Astrocyte of the spinal cord (primary cell): ENCODE measurements at regions not wholly inside any gene's neighbourhood (a gene's known extent, or its start where the extent isn't known, plus 50 kb on each side); places are given as distances from the start of the nearest gene placed in this dataset.

Source experiments
- DNase-seq: peaks from one replicate; pipeline ENCODE4 v3.0.0; 2011; ENCODE audit warnings: low read depth, low spot score
- H3K4me3 ChIP-seq: 2 replicates; pipeline ENCODE4 v1.5.1; 2011; ENCODE audit warnings: low read depth, mild to moderate bottlenecking, low read length, moderate library complexity
- CTCF ChIP-seq: IDR thresholded peaks from 2 replicates; pipeline ENCODE4 v1.5.1; 2012; ENCODE audit warnings: low read depth, mild to moderate bottlenecking, low read length, inconsistent platforms
- in situ Hi-C: cut with HindIII; loops from 2 replicates; pipeline ENCODE4 v1.10.0; 2017; ENCODE audit warnings: low sequenced_read_pairs

DNA sequence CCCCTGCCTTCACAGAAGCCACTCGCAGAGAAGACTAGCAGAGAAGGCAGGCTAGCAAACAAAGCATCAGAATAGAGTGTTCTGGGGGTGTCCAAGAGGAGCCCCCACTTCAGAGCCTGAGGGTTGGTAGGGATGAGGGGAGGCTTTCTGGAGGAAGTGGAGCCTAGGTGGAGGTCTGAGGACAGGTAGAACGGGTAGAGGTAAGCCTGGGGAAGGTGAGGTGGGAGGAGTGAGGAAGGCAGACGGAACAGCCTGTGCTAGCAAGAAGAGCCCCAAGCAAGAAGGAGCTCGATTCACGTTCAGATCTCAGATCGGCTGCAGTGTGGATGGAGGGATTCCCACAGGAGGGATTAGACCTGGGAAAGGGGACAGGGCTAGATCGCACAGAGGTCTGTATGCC, 66.0 kb upstream of the DUSP5 start:
- in situ Hi-C loops = no loop called here
- no peak for TF ChIP-seq CTCF
- no peak for DNase-seq
- H3K4me3 ChIP-seq = no peak overlapping the region

DNA sequence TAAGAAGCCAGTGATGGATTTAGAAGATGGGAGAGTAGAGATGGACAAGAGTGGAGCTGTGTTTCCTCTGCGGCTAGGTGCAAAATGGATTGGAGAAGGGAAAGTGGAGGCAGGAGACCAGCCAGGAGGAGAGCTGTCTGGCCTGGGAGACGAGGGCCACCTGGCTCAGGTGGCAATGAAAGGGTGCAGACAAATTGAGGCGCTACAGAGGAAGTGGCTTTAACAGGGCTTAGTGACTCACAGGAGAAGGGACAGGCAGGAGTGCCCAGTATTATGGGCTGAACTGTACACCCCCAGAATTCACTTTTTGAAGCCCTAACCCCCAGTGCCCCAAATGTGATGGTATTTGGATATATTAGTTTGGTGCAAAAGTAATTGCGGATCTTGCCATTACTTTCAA, 65.6 kb upstream of the DUSP5 start:
- in situ Hi-C loops = no loop called here

GRCh38 chr10:110432814-110433565, 64.7 kb upstream of the DUSP5 start:
- DNase-seq = no peak
- in situ Hi-C loops = no loop called here
- no peak overlapping the region for H3K4me3 ChIP-seq
- no peak for TF ChIP-seq CTCF

More for the DNA sequence above, 65.6 kb upstream of the DUSP5 start:
- no peak for DNase-seq
- no peak overlapping the region for H3K4me3 ChIP-seq
- TF ChIP-seq CTCF = no peak

GRCh38 chr10:110433740-110434139, 64.0 kb upstream of the DUSP5 start:
- in situ Hi-C loops = no loop called here
- TF ChIP-seq CTCF = no peak
- H3K4me3 ChIP-seq = no peak overlapping the region
- DNase-seq = no peak

GRCh38 chr10:110434489-110435096, 63.1 kb upstream of the DUSP5 start:
- DNase-seq = no peak
- no peak for TF ChIP-seq CTCF

DNA sequence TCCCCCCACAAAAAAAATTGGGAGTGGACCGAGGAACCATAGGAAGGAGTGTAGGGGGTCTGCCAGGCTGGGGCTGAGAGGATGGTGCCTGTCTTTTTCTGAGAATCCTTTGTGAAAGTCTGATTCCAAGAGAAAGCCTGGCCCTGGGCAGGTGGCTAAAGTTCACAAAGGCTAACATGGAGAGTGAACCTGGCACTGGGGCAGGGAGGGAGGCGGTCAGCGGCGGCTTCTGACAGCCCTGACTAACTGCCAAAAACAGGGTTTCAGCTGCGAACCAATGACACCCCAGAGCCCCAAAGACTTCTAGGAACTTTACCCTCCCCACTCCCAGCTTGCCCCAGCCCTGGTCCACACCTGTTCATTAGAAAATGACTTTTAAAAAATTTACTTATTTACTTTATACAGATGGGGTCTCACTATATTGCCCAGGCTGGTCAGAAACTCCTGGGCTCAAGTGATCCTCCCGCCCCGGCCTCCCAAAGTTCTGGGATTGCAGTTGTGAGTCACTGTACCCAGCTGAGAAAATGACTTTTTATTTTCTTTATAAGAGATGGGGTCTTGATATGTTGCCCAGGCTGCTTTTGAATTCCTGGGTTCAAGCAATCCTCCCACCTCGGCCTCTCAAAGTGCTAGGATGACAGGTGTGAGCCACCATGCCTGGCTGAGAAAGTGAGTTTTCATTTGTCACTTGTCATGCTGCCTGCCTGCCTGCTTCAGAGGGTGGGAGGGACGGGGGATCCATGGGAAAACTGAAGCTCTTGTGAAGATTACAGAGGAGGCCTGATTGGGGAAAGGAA, 61.0 kb upstream of the DUSP5 start:
- TF ChIP-seq CTCF = no peak
- no peak overlapping the region for H3K4me3 ChIP-seq
- DNase-seq = no peak
- in situ Hi-C loops = no loop called here

More at GRCh38 chr10:110434489-110435096, 63.1 kb upstream of the DUSP5 start:
- no peak overlapping the region for H3K4me3 ChIP-seq
- in situ Hi-C loops = no loop called here
